Breast epithelium (tissue), 3 donors: ENCODE measurements at regions not wholly inside any gene's neighbourhood (a gene's known extent, or its start where the extent isn't known, plus 50 kb on each side); places are given as distances from the start of the nearest gene placed in this dataset.

Source experiments
- POLR2AphosphoS5 ChIP-seq, 3 donors: sonication (generic); formaldehyde crosslinking; IDR thresholded peaks; one replicate each; pipeline ENCODE4 v1.6.1; 2017; ENCODE audit warnings: antibody characterized with exemption in 3 of 3
- TF ChIP-seq, protein P1 (sequence below), 3 donors: fragments of 450-650 bp; IDR thresholded peaks; one replicate each; pipeline ENCODE4 v1.5.1; 2016 to 2017; ENCODE audit warnings: antibody characterized with exemption in 3 of 3, mild to moderate bottlenecking in 3 of 3, moderate library complexity in 3 of 3

DNA sequence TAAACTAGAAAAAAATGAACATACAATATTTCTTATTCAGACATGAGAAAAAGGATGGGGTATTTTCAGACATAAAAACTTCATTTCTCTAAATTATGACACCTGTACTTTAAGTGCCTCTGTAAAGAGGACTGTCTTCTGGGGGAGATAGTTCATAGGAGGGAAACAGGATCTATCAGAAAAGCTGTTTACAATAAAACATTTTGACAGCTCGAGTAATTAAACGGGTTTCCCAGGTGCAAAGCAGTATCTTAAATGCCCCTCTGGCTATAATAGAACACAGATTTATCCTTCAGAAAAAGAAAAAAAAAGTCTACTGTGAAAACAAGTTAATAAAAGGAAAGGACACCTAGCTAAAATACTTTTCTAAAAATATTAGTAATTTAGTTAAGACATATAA, 311.4 kb upstream of the UBE2E3 start:
- no peak for TF ChIP-seq POLR2AphosphoS5 (IDR thresholded peaks at IDR 0.05)
- TF ChIP-seq, protein P1, sequence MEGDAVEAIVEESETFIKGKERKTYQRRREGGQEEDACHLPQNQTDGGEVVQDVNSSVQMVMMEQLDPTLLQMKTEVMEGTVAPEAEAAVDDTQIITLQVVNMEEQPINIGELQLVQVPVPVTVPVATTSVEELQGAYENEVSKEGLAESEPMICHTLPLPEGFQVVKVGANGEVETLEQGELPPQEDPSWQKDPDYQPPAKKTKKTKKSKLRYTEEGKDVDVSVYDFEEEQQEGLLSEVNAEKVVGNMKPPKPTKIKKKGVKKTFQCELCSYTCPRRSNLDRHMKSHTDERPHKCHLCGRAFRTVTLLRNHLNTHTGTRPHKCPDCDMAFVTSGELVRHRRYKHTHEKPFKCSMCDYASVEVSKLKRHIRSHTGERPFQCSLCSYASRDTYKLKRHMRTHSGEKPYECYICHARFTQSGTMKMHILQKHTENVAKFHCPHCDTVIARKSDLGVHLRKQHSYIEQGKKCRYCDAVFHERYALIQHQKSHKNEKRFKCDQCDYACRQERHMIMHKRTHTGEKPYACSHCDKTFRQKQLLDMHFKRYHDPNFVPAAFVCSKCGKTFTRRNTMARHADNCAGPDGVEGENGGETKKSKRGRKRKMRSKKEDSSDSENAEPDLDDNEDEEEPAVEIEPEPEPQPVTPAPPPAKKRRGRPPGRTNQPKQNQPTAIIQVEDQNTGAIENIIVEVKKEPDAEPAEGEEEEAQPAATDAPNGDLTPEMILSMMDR (IDR thresholded peaks at IDR 0.05): no peak
